H9 (cell line): ENCODE measurements at regions not wholly inside any gene's neighbourhood (a gene's known extent, or its start where the extent isn't known, plus 50 kb on each side); places are given as distances from the start of the nearest gene placed in this dataset.

ENCODE experiments used
- DNase-seq: peaks from one replicate; pipeline ENCODE4 v3.0.0-alpha.2; 2017
- H2AFZ ChIP-seq: one replicate; pipeline ENCODE4 v1.6.1; 2013; ENCODE audit warnings: mild to moderate bottlenecking, low read length, control low read depth, moderate library complexity
- H2AK5ac ChIP-seq: 2 replicates; pipeline ENCODE4 v1.6.1; 2013; ENCODE audit warnings: low read length, control low read depth, mixed read lengths; ENCODE audit not compliant: insufficient read length
- H2BK120ac ChIP-seq: one replicate; pipeline ENCODE4 v1.6.1; 2013; ENCODE audit warnings: low read depth, mild to moderate bottlenecking, low read length, control low read depth, inconsistent platforms; ENCODE audit not compliant: poor library complexity, severe bottlenecking
- H2BK12ac ChIP-seq: 2 replicates; pipeline ENCODE4 v1.6.1; 2013; ENCODE audit warnings: low read length, control low read depth, mixed read lengths, low read depth; ENCODE audit not compliant: insufficient read length
- H2BK15ac ChIP-seq: 2 replicates; pipeline ENCODE4 v1.6.1; 2013; ENCODE audit warnings: low read depth, low read length, control low read depth
- H2BK20ac ChIP-seq: one replicate; pipeline ENCODE4 v1.6.1; 2013; ENCODE audit warnings: low read depth, mild to moderate bottlenecking, low read length, control low read depth, inconsistent platforms; ENCODE audit not compliant: poor library complexity, severe bottlenecking
- H2BK5ac ChIP-seq: 2 replicates; pipeline ENCODE4 v1.6.1; 2013; ENCODE audit warnings: low read length, control low read depth, mixed read lengths; ENCODE audit not compliant: insufficient read length
- H3K14ac ChIP-seq: 2 replicates; pipeline ENCODE4 v1.6.1; 2013; ENCODE audit warnings: low read length, control low read depth; ENCODE audit not compliant: insufficient read depth
- H3K18ac ChIP-seq: 2 replicates; pipeline ENCODE4 v1.6.1; 2013; ENCODE audit warnings: low read depth, mild to moderate bottlenecking, mixed read lengths, low read length, control low read depth; ENCODE audit not compliant: insufficient read length
- H3K23ac ChIP-seq: 2 replicates; pipeline ENCODE4 v1.6.1; 2013; ENCODE audit warnings: low read length, control low read depth, mixed read lengths, low read depth; ENCODE audit not compliant: insufficient read length
- H3K23me2 ChIP-seq: 2 replicates; pipeline ENCODE4 v1.6.1; 2013; ENCODE audit warnings: low read depth, mild to moderate bottlenecking, mixed read lengths, low read length, control low read depth; ENCODE audit not compliant: insufficient read length, poor library complexity, severe bottlenecking
- H3K27ac ChIP-seq: 2 replicates; pipeline ENCODE4 v1.5.1; 2013; ENCODE audit warnings: low read length, control low read depth, mixed read lengths, low read depth; ENCODE audit not compliant: insufficient read length
- H3K27me3 ChIP-seq: 2 replicates; pipeline ENCODE4 v1.6.1; 2013; ENCODE audit warnings: low read length, control low read depth, inconsistent platforms; ENCODE audit not compliant: insufficient read depth
- H3K4ac ChIP-seq: 2 replicates; pipeline ENCODE4 v1.6.1; 2013; ENCODE audit warnings: low read depth, mild to moderate bottlenecking, control low read depth, inconsistent platforms, low read length, moderate library complexity
- H3K4me1 ChIP-seq: 2 replicates; pipeline ENCODE4 v1.6.1; 2013; ENCODE audit warnings: low read length, control low read depth, inconsistent platforms; ENCODE audit not compliant: insufficient read depth
- H3K4me2 ChIP-seq: 2 replicates; pipeline ENCODE4 v1.6.1; 2013; ENCODE audit warnings: low read length, control low read depth, mixed read lengths; ENCODE audit not compliant: insufficient read length, insufficient read depth
- H3K56ac ChIP-seq: 2 replicates; pipeline ENCODE4 v1.6.1; 2013; ENCODE audit warnings: low read depth, mild to moderate bottlenecking, mixed read lengths, low read length, control low read depth; ENCODE audit not compliant: insufficient read length
- H3K79me1 ChIP-seq: 2 replicates; pipeline ENCODE4 v1.6.1; 2013; ENCODE audit warnings: low read depth, mild to moderate bottlenecking, moderate library complexity, low read length, control low read depth, inconsistent platforms; ENCODE audit not compliant: insufficient read depth, poor library complexity, severe bottlenecking
- H3K79me2 ChIP-seq: 2 replicates; pipeline ENCODE4 v1.6.1; 2013; ENCODE audit warnings: low read length, control low read depth, inconsistent platforms; ENCODE audit not compliant: insufficient read depth
- H3K9ac ChIP-seq: 2 replicates; pipeline ENCODE4 v1.6.1; 2013; ENCODE audit warnings: low read length, control low read depth, mixed read lengths; ENCODE audit not compliant: insufficient read length; ENCODE audit errors: extremely low read depth
- H3K9me3 ChIP-seq: one replicate; pipeline ENCODE4 v1.6.1; 2013; ENCODE audit warnings: low read depth, low read length, inconsistent platforms; ENCODE audit not compliant: control insufficient read depth
- H3T11ph ChIP-seq: one replicate; pipeline ENCODE4 v1.6.1; 2013; ENCODE audit warnings: mild to moderate bottlenecking, low read length, control low read depth, inconsistent platforms
- H4K20me1 ChIP-seq: one replicate; pipeline ENCODE4 v1.6.1; 2013; ENCODE audit not compliant: control insufficient read depth, insufficient read length, insufficient read depth
- H4K5ac ChIP-seq: 2 replicates; pipeline ENCODE4 v1.6.1; 2013; ENCODE audit warnings: low read depth, mild to moderate bottlenecking, mixed read lengths, low read length, control low read depth; ENCODE audit not compliant: insufficient read length
- H4K8ac ChIP-seq: replicated peaks from 2 replicates; pipeline ENCODE4 v1.6.1; 2013; ENCODE audit warnings: low read length, control low read depth, mixed read lengths, low read depth; ENCODE audit not compliant: insufficient read length
- H4K91ac ChIP-seq: 2 replicates; pipeline ENCODE4 v1.6.1; 2013; ENCODE audit warnings: low read depth, mild to moderate bottlenecking, moderate library complexity, mixed read lengths, low read length, control low read depth; ENCODE audit not compliant: insufficient read length
- H3K27ac Mint-ChIP-seq, 3 experiments: 2 replicates in 2 of 3; 3 replicates in 1 of 3; pipeline ENCODE4 v1.8.0; 2020 to 2021; ENCODE audit warnings: mixed read lengths in 3 of 3, mild to moderate bottlenecking in 1 of 3, moderate library complexity in 1 of 3
- H3K27me3 Mint-ChIP-seq: 2 replicates; pipeline ENCODE4 v1.8.0; 2021; ENCODE audit warnings: low read depth, mild to moderate bottlenecking, moderate library complexity, mixed read lengths
- H3K36me3 Mint-ChIP-seq, 3 experiments: 2 replicates in 2 of 3; 3 replicates in 1 of 3; pipeline ENCODE4 v1.8.0; 2020 to 2021; ENCODE audit warnings: low read depth in 3 of 3, mixed read lengths in 3 of 3; ENCODE audit not compliant: insufficient read depth in 1 of 3
- H3K4me1 Mint-ChIP-seq, 2 experiments: 2 replicates each; pipeline ENCODE4 v1.8.0; 2020; ENCODE audit warnings: mixed read lengths in 2 of 2
- H3K4me3 Mint-ChIP-seq, 2 experiments: 2 replicates in 1 of 2; 3 replicates in 1 of 2; pipeline ENCODE4 v1.8.0; 2020 to 2021; ENCODE audit warnings: mild to moderate bottlenecking in 2 of 2, mixed read lengths in 2 of 2, moderate library complexity in 1 of 2
- H3K9me3 Mint-ChIP-seq, 2 experiments: 2 replicates in 1 of 2; 3 replicates in 1 of 2; pipeline ENCODE4 v1.8.0; 2020; ENCODE audit warnings: mild to moderate bottlenecking in 2 of 2, mixed read lengths in 2 of 2, moderate library complexity in 1 of 2
- CTCF ChIP-seq: fragments of 200-600 bp; sonication (generic); conservative IDR thresholded peaks from 3 replicates; pipeline ENCODE4 v1.8.0; 2021; ENCODE audit warnings: antibody characterized with exemption, mild to moderate bottlenecking
- WGBS: extraction: QIAGEN DNeasy Blood & Tissue Kit; methylation state at CpG from one replicate; pipeline ENCODE4 v1.1.7; 2013; ENCODE audit warnings: missing lambda C conversion rate, low lambda C conversion rate, mixed read lengths; ENCODE audit not compliant: insufficient read length; ENCODE audit errors: extremely low coverage; 5-methylcytosine and 5-hydroxymethylcytosine counted together

- Histone ChIP-seq H2BK12ac (no peak overlapping the region), H3K4me2 (no peak overlapping the region), H3K23me2 (no peaks in the 10 kb centered on the region), H3K9me3 (no peaks in the 10 kb centered on the region), H4K91ac (no peak overlapping the region), H2BK20ac (no peak overlapping the region), H3K27me3 (no peaks in the 10 kb centered on the region; the same call in 1 of the 2 replicates), H2BK120ac (no peak overlapping the region), H3K23ac (no peak overlapping the region), H2BK15ac (no peak overlapping the region), H3K79me1 (no peaks in the 10 kb centered on the region), H3K14ac (no peak overlapping the region), H3K4ac (no peak overlapping the region), H3K79me2 (no peaks in the 10 kb centered on the region), H3K4me1 (no peaks in the 10 kb centered on the region), H4K20me1 (no peaks in the 10 kb centered on the region), H4K5ac (no peak overlapping the region), H2BK5ac (no peak overlapping the region), H3K18ac (peak overlapping the region; percentile 42), H3K27ac (no peak overlapping the region), H3K56ac (no peak overlapping the region), H2AK5ac (no peak overlapping the region), H4K8ac (no peak overlapping the region), H3K9ac (no peak overlapping the region), H3T11ph (no peak overlapping the region), H2AFZ (no peak overlapping the region)
- TF ChIP-seq CTCF, result no peak
- H3K4me1 Mint-ChIP-seq, result peaks cover 13 to 19% of the 10 kb centered on the region in 2 experiments
- H3K36me3 Mint-ChIP-seq, result peaks cover 0 to 5% (median 0%) of the 10 kb centered on the region in 3 experiments; a peak in 2 of 7 replicates
- no peak overlapping the region for H3K4me3 Mint-ChIP-seq
- H3K27me3 Mint-ChIP-seq, result peaks cover 29% of the 10 kb centered on the region
- H3K9me3 Mint-ChIP-seq, result peaks cover 3 to 4% of the 10 kb centered on the region in 2 experiments; a peak in 3 of 5 replicates
- no peak overlapping the region; a peak in 1 of 7 replicates for H3K27ac Mint-ChIP-seq
- no peak for DNase-seq
- WGBS, result no CpG with 5 or more reads among the region's 4 CpGs
Observed at GRCh38 chr1:53388963-53389362, 61.1 kb upstream of the LRP8 start.
